DMS153 treated with DMSO at 0.1 percent for 48 hours (cell line): ENCODE measurements at regions not wholly inside any gene's neighbourhood (a gene's known extent, or its start where the extent isn't known, plus 50 kb on each side); places are given as distances from the start of the nearest gene placed in this dataset.

Experiments used
- DNase-seq: peaks from one replicate; lab custom pipeline; 2025; ENCODE audit not compliant: unreplicated experiment; lab: John Stamatoyannopoulos, UW

DNA sequence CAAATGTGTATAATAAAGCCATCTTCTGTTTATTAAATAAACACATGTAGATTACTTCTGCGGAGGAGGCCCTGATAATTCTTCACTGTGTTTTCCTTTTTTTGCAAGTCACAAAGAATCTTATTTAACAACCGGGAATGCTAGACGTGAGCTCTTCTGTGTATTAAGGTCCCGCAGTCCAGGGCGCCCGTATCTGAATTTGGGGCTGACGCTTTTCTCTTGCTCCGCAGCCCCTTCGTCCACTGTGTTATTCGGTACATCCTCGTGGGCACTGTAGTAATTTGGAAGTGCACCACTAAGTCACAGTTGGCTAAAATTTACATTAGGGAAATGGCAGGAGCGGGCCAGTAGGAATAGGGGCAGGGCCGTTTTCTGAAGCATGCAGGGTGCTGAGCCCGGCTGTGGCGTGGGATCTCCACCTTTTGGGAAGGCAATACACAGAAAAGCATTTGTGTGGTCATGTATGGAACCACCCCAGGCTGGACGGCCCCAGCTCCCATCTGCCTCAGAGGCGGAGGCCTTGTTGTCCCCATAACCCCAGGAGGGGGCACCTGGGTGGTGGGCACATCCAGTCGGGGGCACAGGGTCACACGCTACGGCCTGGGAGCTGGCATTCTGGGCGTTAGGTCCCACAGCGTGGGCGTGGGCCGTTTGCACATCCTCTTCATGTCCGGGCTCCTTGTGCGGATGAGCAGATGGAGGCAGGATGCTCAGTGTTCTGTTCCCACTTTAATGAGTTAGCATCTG lies 258.7 kb upstream of the IRX4 start:
- DNase-seq: no peak

DNA sequence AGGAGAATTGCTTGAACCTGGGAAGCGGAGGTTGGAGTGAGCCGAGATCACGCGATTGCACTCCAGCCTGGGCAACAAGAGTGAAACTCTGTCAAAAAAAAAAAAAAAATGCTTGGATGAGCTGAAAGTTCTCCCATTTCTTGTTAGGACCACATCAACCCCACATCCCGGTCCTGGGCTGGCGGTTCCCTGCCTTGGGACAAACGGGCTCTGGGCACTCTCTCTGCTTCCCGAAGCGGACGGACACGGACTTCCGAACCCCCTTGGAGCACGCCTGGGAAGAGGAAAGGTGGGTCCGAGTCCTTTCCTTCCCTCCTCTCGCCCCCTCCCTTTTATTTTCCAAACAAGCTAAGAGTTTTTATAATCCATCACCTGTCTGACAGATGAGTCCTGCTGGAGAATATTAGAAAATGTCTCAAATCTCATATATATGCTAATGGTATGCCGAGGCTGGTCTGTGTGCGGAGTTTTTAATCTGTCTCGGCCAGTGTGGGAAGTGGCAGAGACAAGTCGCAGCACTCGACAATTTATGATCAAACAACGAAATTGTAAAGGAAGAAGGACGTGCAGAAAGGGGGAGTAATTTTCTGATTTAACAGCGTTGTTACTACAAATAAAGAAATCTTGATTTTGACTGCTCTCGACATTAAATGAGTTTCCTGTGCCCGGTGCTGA lies 257.9 kb upstream of the IRX4 start:
- no peak for DNase-seq

GRCh38 chr5:2139478-2139877 lies 256.8 kb upstream of the IRX4 start:
- no peak for DNase-seq

DNA sequence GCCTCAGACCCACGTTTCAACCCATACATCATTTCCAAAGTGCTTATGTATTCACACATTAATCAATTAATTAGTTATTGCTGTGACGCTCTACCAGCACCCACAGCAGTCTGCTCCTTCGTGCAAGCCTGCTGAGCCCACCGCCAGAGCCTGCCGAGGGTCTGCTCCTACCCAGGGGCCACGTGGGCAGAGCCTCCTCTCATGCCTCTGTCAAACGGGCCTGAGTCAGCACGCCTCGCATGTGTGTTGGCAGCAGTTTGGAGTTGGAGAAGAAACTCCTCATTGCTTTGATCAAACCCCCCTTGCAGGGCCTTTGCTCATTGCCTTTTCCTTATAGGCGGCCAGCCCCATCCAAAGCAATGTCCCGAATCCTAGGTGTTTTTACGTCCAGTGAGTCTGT lies 256.2 kb upstream of the IRX4 start:
- no peak for DNase-seq

DNA sequence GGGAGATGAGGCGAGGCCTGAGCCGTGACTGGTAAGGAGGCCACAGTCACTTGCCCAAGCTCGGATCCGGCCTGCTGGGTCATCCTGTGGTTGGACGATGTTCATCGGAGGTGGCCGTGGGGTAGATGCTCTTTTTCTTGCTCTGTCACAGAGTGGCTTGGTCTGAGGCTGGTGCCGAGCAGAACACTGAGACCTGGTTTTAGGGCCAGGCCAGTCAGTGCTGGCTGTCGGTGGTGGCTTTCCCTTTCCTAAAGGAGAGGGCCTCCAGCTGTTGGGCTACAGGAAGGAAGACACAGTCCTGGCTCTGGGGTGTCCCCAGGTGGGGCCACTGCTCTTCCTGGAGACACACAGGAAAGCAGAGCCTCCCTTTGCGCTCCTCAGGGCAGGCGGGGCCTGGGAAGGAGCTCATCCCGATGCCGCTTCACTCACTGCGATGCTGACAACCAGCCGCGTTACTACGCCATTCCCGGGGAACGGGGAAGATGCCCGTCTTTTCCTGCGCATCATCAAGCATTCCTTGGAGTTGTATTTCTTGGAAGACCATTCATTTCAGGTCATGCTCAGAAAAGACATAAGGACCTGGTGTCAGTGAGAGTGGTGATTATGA lies 254.8 kb upstream of the IRX4 start:
- no peak for DNase-seq

DNA sequence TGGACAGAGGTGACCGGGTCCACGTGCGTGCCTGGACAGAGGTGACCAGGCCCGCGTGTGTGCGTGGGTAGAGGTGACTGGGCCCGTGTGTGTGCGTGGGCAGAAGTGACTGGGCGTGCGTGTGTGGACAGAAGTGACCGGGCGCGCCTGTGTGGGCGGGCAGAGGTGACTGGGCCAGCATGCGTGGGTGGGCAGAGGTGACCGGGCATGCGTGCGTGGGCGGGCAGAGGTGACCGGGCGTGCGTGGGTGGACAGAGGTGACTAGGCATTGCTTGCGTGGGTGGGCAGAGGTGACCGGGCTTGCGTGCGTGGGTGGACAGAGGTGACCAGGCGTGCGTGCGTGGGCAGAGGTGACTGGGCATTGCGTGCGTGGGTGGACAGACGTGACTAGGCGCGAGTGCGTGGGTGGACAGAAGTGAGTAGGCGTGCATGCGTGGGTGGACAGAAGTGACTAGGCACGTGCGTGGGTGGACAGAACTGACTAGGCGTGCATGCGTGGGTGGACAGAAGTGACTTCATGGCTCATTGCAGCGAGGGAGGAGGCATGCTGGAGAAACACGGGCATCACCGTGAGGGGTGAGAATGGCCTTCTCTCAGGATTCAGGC lies 254.1 kb upstream of the IRX4 start:
- no peak for DNase-seq

DNA sequence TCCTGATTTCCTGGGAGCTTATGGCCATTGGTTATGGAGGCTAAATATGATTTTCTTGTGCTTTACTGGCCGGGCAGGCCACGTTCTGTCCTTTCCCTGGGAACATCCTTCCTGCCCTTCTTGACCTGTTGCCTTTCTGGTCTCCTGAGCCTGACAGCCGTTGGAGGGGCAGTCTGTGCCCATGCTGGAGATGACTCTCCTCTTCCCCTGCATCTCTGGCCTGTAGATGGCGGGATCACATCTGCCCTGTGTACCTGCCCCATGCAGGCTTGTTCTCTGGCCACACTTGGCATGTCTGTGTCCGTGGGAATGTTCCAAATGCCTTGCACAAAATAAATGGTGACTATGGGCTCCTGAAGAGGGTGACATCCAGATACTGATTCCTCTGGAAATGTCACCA lies 253.1 kb upstream of the IRX4 start:
- DNase-seq: no peak

DNA sequence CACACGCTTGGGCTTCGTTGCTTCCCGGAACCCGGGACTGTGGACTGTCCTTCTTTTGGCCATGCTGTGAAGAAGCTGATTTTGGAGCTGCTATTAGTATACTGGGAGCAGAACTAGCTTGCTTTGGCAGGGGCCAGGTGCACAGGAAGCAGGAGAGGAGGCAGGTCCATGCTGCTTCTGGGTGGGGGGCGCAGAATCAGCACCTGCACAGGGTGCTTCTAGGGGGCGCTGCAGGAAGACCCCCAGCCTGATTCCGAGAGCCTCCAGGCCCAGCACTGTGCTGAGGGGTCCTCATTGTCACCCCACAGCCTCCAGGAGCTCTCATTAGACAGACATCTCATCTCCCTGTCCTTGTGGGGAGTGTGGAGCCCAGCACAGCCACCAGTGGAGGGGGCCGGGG lies 252.6 kb upstream of the IRX4 start:
- DNase-seq: no peak

DNA sequence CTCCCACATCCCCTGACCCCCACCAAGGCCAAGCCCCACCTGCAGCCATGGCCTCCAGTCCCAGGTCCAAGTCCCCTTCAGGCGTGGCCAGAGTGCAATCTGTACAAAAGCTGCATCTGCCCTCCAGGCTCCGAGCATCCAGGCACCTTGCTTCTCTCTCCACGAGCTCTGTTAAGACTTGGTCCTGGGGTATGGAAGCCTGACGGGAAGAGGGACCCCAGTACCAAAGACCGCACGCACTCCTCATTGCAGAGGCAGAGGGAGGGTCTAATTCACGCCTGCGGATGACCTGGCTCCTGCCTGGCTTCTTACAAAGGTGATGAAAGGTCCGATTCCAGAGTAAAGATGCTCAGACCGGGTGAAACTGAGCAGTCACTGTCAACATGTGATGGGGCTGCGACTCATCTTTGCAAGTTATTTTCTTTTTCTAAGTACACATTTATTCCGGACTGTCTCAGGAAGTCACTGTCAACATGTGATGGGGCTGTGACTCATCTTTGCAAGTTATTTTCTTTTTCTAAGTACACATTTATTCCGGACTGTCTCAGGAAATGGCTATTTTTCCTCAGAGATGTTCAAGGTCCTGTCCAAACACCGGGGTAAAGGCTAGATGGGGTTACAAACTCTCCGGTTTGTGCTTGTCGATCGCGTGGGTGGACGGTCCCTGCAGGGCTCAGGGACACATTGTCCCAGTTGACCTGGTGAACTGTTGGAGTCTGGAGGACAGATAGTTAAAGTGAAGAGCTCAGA lies 252.0 kb upstream of the IRX4 start:
- no peak for DNase-seq

GRCh38 chr5:2133936-2134335 lies 251.2 kb upstream of the IRX4 start:
- no peak for DNase-seq

- DNase-seq: no peak
These were observed 250.4 kb upstream of the IRX4 start for GRCh38 chr5:2133080-2133479.

GRCh38 chr5:2132497-2132847 lies 249.7 kb upstream of the IRX4 start:
- DNase-seq: no peak

DNA sequence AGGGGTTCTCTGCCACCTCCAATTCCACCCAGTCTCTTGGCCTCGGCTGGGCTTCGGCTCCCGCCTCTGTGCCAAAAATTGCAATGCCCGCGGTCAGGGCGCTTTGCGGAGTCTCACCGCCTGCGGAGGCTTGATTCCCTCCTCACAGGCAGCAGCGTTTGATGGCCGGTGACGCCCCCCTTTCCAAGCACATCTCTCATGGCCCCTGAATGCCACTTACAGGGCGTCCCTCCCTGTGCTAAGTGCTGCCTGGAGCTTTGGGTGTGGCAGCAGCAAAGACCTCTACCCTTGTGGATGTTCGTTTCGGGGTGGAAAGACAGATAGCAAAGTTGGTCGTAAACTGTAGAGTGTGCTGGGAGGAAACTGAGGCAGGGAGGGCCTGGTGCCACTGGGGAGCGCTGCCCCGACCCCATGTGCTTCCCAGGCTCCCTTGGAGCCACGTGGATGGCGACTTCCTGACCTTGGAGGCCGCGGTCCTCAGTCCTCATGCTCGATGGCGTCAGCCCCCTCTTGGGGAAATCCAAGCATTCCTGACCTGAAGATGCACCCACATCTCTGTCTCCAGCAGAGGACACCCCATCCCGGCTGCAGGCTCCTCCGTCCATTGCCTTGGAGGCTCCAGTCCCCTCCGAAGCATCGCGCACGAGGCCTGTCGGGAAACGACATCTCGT lies 249.2 kb upstream of the IRX4 start:
- no peak for DNase-seq

- no peak for DNase-seq
These were observed 248.5 kb upstream of the IRX4 start for GRCh38 chr5:2131196-2131595.

- no peak for DNase-seq
These were observed 247.6 kb upstream of the IRX4 start for GRCh38 chr5:2130361-2130760.

DNA sequence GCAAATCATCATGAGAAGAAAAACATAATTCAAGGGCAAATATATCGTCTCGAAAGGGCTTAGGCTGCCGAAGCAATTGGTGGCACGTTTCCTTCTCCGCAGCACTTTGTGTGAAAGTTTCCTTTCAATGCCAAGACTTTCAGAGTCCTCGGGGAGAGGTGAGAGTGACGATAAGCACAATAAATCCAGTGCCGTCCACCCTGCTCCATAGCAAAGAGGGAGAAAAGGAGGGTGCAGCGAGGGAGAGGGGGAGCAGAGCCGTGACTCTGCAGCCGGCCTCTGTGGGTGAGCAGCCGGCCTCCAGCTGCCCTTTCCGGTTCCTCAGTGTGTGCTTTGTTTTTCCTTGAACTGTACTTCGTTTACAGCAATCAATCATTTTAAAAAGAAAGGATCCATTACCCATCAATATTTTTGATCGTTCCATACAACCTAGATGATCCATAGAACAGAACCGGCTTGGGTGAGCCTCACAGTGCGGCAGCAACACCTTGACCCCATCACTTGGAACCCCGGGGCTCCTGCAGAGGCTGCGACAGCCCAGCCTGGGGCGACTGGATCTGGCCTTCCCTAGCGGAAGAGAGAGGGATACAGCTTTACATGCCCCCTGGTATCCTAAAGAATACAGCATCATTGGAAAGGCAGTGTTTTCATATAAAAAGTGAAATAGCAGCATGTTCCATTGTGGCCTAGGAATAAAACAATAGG lies 247.0 kb upstream of the IRX4 start:
- no peak for DNase-seq

GRCh38 chr5:2128686-2129355 lies 246.1 kb upstream of the IRX4 start:
- no peak for DNase-seq

DNA sequence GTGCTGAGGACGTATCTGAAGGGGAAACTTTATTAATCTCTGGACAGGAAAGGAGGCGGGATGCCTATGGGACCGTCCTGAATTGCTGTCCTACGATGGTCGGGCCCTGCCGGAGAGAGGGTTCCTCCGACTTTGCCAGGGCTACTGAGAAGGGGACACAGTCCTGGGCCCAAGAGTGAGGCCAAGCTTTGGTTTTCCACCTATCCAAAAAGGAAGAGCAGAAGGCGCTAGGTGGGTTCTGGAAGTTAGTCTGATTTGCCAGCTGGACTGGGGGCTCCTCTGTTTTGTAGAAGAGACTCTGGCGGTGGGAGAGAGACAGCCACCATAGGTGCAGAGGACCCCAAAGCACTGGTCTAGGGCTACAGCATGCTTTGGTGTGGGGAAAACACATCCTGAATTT lies 243.8 kb upstream of the IRX4 start:
- DNase-seq: no peak

DNA sequence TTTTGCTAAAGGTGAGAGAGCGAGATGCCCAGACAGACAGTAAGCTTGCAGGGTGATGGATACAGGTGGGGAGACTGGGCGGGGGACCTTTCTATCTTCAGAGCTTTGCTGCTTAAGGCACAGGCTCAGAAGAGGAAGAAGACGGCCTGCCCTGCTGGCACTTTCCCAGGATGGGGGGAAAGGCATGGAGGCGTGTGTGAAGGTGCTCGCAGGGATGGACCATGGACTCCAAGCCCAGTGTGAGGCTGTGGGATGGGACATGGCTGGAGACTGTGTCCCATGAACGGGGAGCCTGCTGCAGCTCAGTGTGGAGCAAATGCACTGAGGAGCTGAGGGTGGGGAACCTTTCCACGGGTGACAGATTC lies 243.2 kb upstream of the IRX4 start:
- no peak for DNase-seq
